ENCODE measurements at regions not wholly inside any gene's neighbourhood (a gene's known extent, or its start where the extent isn't known, plus 50 kb on each side); places are given as distances from the start of the nearest gene placed in this dataset.

DNA sequence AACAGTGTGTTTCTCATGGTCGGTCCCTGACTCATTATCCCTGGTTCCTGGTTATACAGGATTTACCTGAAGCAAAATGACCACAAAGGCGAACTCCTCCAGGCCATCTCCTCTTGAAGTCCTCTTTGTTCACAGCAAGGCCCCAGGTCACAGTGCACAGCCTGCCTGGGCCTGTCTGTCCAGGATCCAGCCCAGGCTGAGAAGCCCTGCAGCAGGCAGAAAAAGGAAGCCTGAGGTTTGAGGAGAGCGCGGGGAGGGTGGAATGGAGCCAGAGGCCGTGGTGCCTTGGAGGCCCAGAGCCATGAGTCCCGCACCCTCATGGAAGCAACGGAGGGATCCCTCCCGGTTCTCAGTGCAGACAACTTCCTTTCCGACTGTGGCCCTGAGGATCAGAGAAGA, 136.8 kb upstream of the IRF2BP2 start:
- Histone ChIP-seq H3K79me2 (ENCODE audit: insufficient read depth, low read length) (no peaks in the 10 kb centered on the region), H3K27ac (ENCODE audit: low read depth in 1 of 2, low read length in 2 of 2) (no peak overlapping the region), H3K9ac (ENCODE audit: insufficient read depth, low read length, poor library complexity, severe bottlenecking) (no peak overlapping the region), H3K4me3 (replicated peaks in 1 of 3; ENCODE audit: low read depth in 2 of 3, low read length in 3 of 3) (no peak overlapping the region), H3K9me3 (replicated peaks in 1 of 2; ENCODE audit: control insufficient read depth in 1 of 2, insufficient read depth in 1 of 2, low read length in 2 of 2) (no peaks in the 10 kb centered on the region), H3K36me3 (replicated peaks in 1 of 2; ENCODE audit: control insufficient read depth in 1 of 2, insufficient read depth in 2 of 2, low read length in 2 of 2) (no peaks in the 10 kb centered on the region), H3K27me3 (ENCODE audit: control insufficient read depth in 2 of 2, insufficient read depth in 2 of 2, low read length in 2 of 2) (no peaks in the 10 kb centered on the region), H3K4me1 (ENCODE audit: control insufficient read depth in 1 of 2, insufficient read depth in 2 of 2, low read length in 2 of 2) (peaks cover 19 to 20% of the 10 kb centered on the region in 2 donors), H2AFZ (ENCODE audit: insufficient read depth, low read depth, low read length, poor library complexity, severe bottlenecking) (peak overlapping the region; percentile 58), H4K20me1 (ENCODE audit: insufficient read depth, low read length) (no peaks in the 10 kb centered on the region), H3K4me2 (replicated peaks; ENCODE audit: extremely low read depth, low read length, poor library complexity, severe bottlenecking) (no peak overlapping the region)
- intact Hi-C loops (cut with micrococcal nuclease): loop anchor here in 1 of 2 donors (10.0 kb wide), 1 partner anchor 52 kb away; no protein-coding TSS in a partner anchor
- peaks cover 30% of the 10 kb centered on the region for H3K4me1 Mint-ChIP-seq
- no peak for DNase-seq
- peaks cover 0 to 1% (median 0%) of the 10 kb centered on the region in 7 donors for H3K9me3 Mint-ChIP-seq
- 47% methylated on average over 8 of the region's 9 CpGs for WGBS (ENCODE audit: insufficient coverage)
- no peak for TF ChIP-seq CTCF (IDR thresholded peaks at IDR 0.05)
- H3K27ac Mint-ChIP-seq: peak overlapping the region in 1 of 7 donors; percentile 57
- H3K27me3 Mint-ChIP-seq (ENCODE audit: low read depth in 3 of 3): peaks cover 0 to 2% (median 0%) of the 10 kb centered on the region in 3 donors
- no peak overlapping the region for H3K4me3 Mint-ChIP-seq
- H3K36me3 Mint-ChIP-seq: no peaks in the 10 kb centered on the region

DNA sequence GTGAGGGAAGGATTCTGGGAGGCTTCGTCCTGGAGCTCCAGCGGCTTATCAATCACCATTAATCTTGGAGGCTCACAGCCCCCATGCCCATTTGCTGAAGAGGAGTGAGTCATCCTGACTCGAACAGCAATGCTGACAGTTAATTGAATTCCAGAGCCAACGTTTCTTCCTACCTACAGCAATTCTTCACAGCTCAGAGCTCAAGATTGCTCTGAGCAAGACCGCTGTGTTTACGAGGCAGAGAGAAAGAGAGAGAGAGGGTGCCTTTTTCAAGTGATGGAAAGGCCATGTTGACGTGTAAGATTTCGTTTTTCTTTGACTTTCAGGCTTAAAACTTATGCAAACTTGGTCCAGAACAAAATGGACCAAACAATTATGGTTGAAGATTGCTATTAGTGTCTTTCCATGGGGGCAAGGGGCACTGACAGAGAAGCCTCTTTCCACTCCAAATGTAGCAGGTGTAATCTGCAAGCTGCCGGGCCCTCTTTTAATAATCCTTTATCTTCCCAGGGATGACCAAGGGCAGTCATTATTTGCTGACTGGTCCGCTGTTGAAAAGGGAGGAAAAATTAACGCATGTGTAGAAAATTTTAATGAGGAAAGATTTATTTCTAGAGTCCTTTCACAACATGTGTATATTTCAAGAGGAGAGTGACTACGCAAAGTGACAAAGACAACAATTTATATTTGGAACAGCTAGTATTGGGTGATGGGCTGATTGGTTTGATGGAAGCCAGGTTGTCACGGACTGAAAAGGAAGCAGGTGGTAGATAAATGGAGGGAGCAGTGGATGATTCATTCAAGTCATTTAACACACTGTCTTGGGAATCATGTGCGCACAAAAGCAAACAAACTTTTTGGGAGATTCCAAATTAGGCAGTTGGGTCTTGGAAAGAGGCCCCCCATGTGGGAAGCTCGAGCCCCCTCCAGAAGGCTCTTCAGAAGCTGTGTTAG, 136.1 kb upstream of the IRF2BP2 start:
- H3K27me3 Mint-ChIP-seq (ENCODE audit: low read depth in 3 of 3): peaks cover 0 to 2% (median 0%) of the 10 kb centered on the region in 3 donors
- no peak overlapping the region for H3K9ac ChIP-seq (ENCODE audit: insufficient read depth, low read length, poor library complexity, severe bottlenecking)
- DNase-seq: no peak
- H3K27ac Mint-ChIP-seq: peak overlapping the region in 1 of 7 donors; percentile 42
- peaks cover 30% of the 10 kb centered on the region for H3K4me1 Mint-ChIP-seq
- intact Hi-C loops (cut with micrococcal nuclease): loop anchor here in 1 of 2 donors (10.0 kb wide), 1 partner anchor 51 kb away; no protein-coding TSS in a partner anchor
- no peaks in the 10 kb centered on the region for H3K27me3 ChIP-seq (ENCODE audit: control insufficient read depth in 2 of 2, insufficient read depth in 2 of 2, low read length in 2 of 2)
- no peak overlapping the region for H3K27ac ChIP-seq (ENCODE audit: low read depth in 1 of 2, low read length in 2 of 2)
- H3K4me3 Mint-ChIP-seq: no peak overlapping the region
- no peaks in the 10 kb centered on the region for H3K79me2 ChIP-seq (ENCODE audit: insufficient read depth, low read length)
- no peak overlapping the region for H3K4me2 ChIP-seq (replicated peaks; ENCODE audit: extremely low read depth, low read length, poor library complexity, severe bottlenecking)
- no peaks in the 10 kb centered on the region for H4K20me1 ChIP-seq (ENCODE audit: insufficient read depth, low read length)
- H3K36me3 ChIP-seq (replicated peaks in 1 of 2; ENCODE audit: control insufficient read depth in 1 of 2, insufficient read depth in 2 of 2, low read length in 2 of 2): no peaks in the 10 kb centered on the region
- TF ChIP-seq CTCF (IDR thresholded peaks at IDR 0.05): no peak
- H3K9me3 Mint-ChIP-seq: peaks cover 0 to 1% (median 0%) of the 10 kb centered on the region in 7 donors
- 75% methylated on average over 6 of the region's 15 CpGs for WGBS (ENCODE audit: insufficient coverage)
- H3K4me3 ChIP-seq (replicated peaks in 1 of 3; ENCODE audit: low read depth in 2 of 3, low read length in 3 of 3): no peak overlapping the region
- peak overlapping the region; percentile 58 for H2AFZ ChIP-seq (ENCODE audit: insufficient read depth, low read depth, low read length, poor library complexity, severe bottlenecking)
- no peaks in the 10 kb centered on the region for H3K36me3 Mint-ChIP-seq
- peaks cover 19 to 20% of the 10 kb centered on the region in 2 donors for H3K4me1 ChIP-seq (ENCODE audit: control insufficient read depth in 1 of 2, insufficient read depth in 2 of 2, low read length in 2 of 2)
- no peaks in the 10 kb centered on the region for H3K9me3 ChIP-seq (replicated peaks in 1 of 2; ENCODE audit: control insufficient read depth in 1 of 2, insufficient read depth in 1 of 2, low read length in 2 of 2)

All from CD14-positive monocyte (primary cell).